HepG2 (cell line): ENCODE measurements at regions not wholly inside any gene's neighbourhood (a gene's known extent, or its start where the extent isn't known, plus 50 kb on each side); places are given as distances from the start of the nearest gene placed in this dataset.
"Not testable (repeated sequence)": the region's sequence is repeated elsewhere in the genome, so short reads cannot be mapped to it uniquely, and the experiment has no call there.

ENCODE experiments used
- HDAC6 ChIP-seq: fragments of 200-600 bp; sonication (generic); IDR thresholded peaks from 2 replicates; pipeline ENCODE4 v1.7.0; 2017; ENCODE audit warnings: mild to moderate bottlenecking, antibody characterized with exemption, low read length, low read depth
- MEIS2 ChIP-seq: sonication (generic); formaldehyde crosslinking; IDR thresholded peaks from 2 replicates; pipeline ENCODE4 v1.9.0; 2021; ENCODE audit warnings: mild to moderate bottlenecking, missing genetic modification reagents
- REST ChIP-seq, 2 experiments: IDR thresholded peaks; 2 replicates each; pipeline ENCODE4 v1.6.1; 2011 to 2012; ENCODE audit warnings: low read length in 2 of 2, borderline replicate concordance in 1 of 2, low read depth in 1 of 2, mild to moderate bottlenecking in 1 of 2, moderate library complexity in 1 of 2
- UBTF ChIP-seq: sonication (generic); formaldehyde crosslinking; IDR thresholded peaks from 2 replicates; pipeline ENCODE4 v1.4.0; 2020; ENCODE audit warnings: mild to moderate bottlenecking, missing genetic modification reagents

GRCh38 chr6:134747197-134747596, 202.7 kb downstream of the ALDH8A1 start:
- not testable (repeated sequence) for TF ChIP-seq UBTF (CRISPR knock-in tag); HDAC6; MEIS2; REST (IDR thresholded peaks at IDR 0.05; ENCODE audit: borderline replicate concordance in 1 of 2, low read depth in 1 of 2, low read length in 2 of 2)
